ENCODE measurements at regions not wholly inside any gene's neighbourhood (a gene's known extent, or its start where the extent isn't known, plus 50 kb on each side); places are given as distances from the start of the nearest gene placed in this dataset.

GRCh38 chr2:176790468-176790867 lies 422.1 kb upstream of the HNRNPA3 start:
- no peak for TF ChIP-seq RAD21 (IDR thresholded peaks at IDR 0.05; ENCODE audit: low read depth)
- TF ChIP-seq REST (IDR thresholded peaks at IDR 0.05; ENCODE audit: low read depth), result no peak
- TF ChIP-seq USF1 (IDR thresholded peaks at IDR 0.05), result no peak
- no peak for TF ChIP-seq MAX (IDR thresholded peaks at IDR 0.05)
- TF ChIP-seq FOXM1 (IDR thresholded peaks at IDR 0.05; ENCODE audit: borderline replicate concordance, low read depth), result no peak
- no peak for TF ChIP-seq EGR1 (IDR thresholded peaks at IDR 0.05)
- TF ChIP-seq TAF1 (IDR thresholded peaks at IDR 0.05; ENCODE audit: low read depth), result no peak
- no peak for TF ChIP-seq NFIC (IDR thresholded peaks at IDR 0.05)
- no peak for TF ChIP-seq CREB1 (IDR thresholded peaks at IDR 0.05; ENCODE audit: low read depth)
- no peak for TF ChIP-seq EP300 (IDR thresholded peaks at IDR 0.05; ENCODE audit: borderline replicate concordance)
- no peak for TF ChIP-seq YY1 (IDR thresholded peaks at IDR 0.05; ENCODE audit: low read depth)
